ENCODE measurements at regions not wholly inside any gene's neighbourhood (a gene's known extent, or its start where the extent isn't known, plus 50 kb on each side); places are given as distances from the start of the nearest gene placed in this dataset.

- TF ChIP-seq CTCF (optimal IDR thresholded peaks at IDR 0.05 in 1 of 3, IDR thresholded peaks at IDR 0.05 in 1 of 3, conservative IDR thresholded peaks at IDR 0.05 in 1 of 3; ENCODE audit: extremely low read depth in 1 of 3, insufficient read depth in 2 of 3, low read length in 3 of 3), result peak; percentile 68 to 80 (median 77)
- TF ChIP-seq EZH2 (IDR thresholded peaks at IDR 0.05; ENCODE audit: low read length), result no peak
These were observed 550.2 kb upstream of the SETBP1 start for GRCh38 chr18:44130376-44130942.

Measured in keratinocyte (primary cell).